ENCODE measurements at regions not wholly inside any gene's neighbourhood (a gene's known extent, or its start where the extent isn't known, plus 50 kb on each side); places are given as distances from the start of the nearest gene placed in this dataset.
"Not testable (repeated sequence)": the region's sequence is repeated elsewhere in the genome, so short reads cannot be mapped to it uniquely, and the experiment has no call there.

GRCh38 chrX:1700757-1701156 lies 85.9 kb downstream of the ASMT start:
- no peaks in the 10 kb centered on the region for H3K4me1 ChIP-seq (ENCODE audit: insufficient read depth, low read length, poor library complexity, severe bottlenecking)
- H3K9me3 ChIP-seq (ENCODE audit: insufficient read depth, low read depth, low read length), result no peaks in the 10 kb centered on the region
- no peaks in the 10 kb centered on the region for H3K79me2 ChIP-seq (ENCODE audit: insufficient read depth, low read length)
- no peaks in the 10 kb centered on the region for H3K36me3 ChIP-seq (ENCODE audit: insufficient read depth, low read length)
- no peaks in the 10 kb centered on the region for H3K27me3 ChIP-seq (ENCODE audit: insufficient read depth, low read length, poor library complexity, severe bottlenecking)
- TF ChIP-seq EZH2phosphoT487 (IDR thresholded peaks at IDR 0.05; ENCODE audit: borderline replicate concordance) (no peak), CTCF (conservative IDR thresholded peaks at IDR 0.05; ENCODE audit: low read length) (no peak)
- H3K9ac ChIP-seq (ENCODE audit: low read depth, low read length, poor library complexity, severe bottlenecking), result no peak overlapping the region
- H2AFZ ChIP-seq (ENCODE audit: low read length), result no peak overlapping the region
- no peaks in the 10 kb centered on the region for H4K20me1 ChIP-seq (ENCODE audit: insufficient read depth, low read length, poor library complexity, severe bottlenecking)
- H3K4me2 ChIP-seq (ENCODE audit: low read depth, low read length, poor library complexity, severe bottlenecking), result no peak overlapping the region
- no peaks in the 10 kb centered on the region for H3K9me2 ChIP-seq (replicated peaks; ENCODE audit: low read depth, low read length)
- H3K4me3 ChIP-seq (ENCODE audit: low read length, poor library complexity, severe bottlenecking), result no peak overlapping the region
- no peaks in the 10 kb centered on the region for H3F3A ChIP-seq (ENCODE audit: low read depth)

GRCh38 chrX:1701396-1701901 lies 86.6 kb downstream of the ASMT start:
- H3K27me3 ChIP-seq (ENCODE audit: insufficient read depth, low read length, poor library complexity, severe bottlenecking); H3K9me3 ChIP-seq (ENCODE audit: insufficient read depth, low read depth, low read length); H3K79me2 ChIP-seq (ENCODE audit: insufficient read depth, low read length); H3K4me2 ChIP-seq (ENCODE audit: low read depth, low read length, poor library complexity, severe bottlenecking); H3K36me3 ChIP-seq (ENCODE audit: insufficient read depth, low read length); H4K20me1 ChIP-seq (ENCODE audit: insufficient read depth, low read length, poor library complexity, severe bottlenecking); H3K4me1 ChIP-seq (ENCODE audit: insufficient read depth, low read length, poor library complexity, severe bottlenecking); H3K9me2 ChIP-seq (replicated peaks; ENCODE audit: low read depth, low read length); H3K9ac ChIP-seq (ENCODE audit: low read depth, low read length, poor library complexity, severe bottlenecking); H3F3A ChIP-seq (ENCODE audit: low read depth); H3K4me3 ChIP-seq (ENCODE audit: low read length, poor library complexity, severe bottlenecking); H2AFZ ChIP-seq (ENCODE audit: low read length): not testable (repeated sequence)

GRCh38 chrX:1702142-1702541 lies 87.3 kb downstream of the ASMT start:
- H3K9ac ChIP-seq (ENCODE audit: low read depth, low read length, poor library complexity, severe bottlenecking); H3K4me3 ChIP-seq (ENCODE audit: low read length, poor library complexity, severe bottlenecking); H3K9me2 ChIP-seq (replicated peaks; ENCODE audit: low read depth, low read length); H3K9me3 ChIP-seq (ENCODE audit: insufficient read depth, low read depth, low read length); H3F3A ChIP-seq (ENCODE audit: low read depth); H3K36me3 ChIP-seq (ENCODE audit: insufficient read depth, low read length); H2AFZ ChIP-seq (ENCODE audit: low read length); H3K79me2 ChIP-seq (ENCODE audit: insufficient read depth, low read length); H3K4me2 ChIP-seq (ENCODE audit: low read depth, low read length, poor library complexity, severe bottlenecking); H4K20me1 ChIP-seq (ENCODE audit: insufficient read depth, low read length, poor library complexity, severe bottlenecking); H3K4me1 ChIP-seq (ENCODE audit: insufficient read depth, low read length, poor library complexity, severe bottlenecking); H3K27me3 ChIP-seq (ENCODE audit: insufficient read depth, low read length, poor library complexity, severe bottlenecking): not testable (repeated sequence)

- H3K9me2 ChIP-seq (replicated peaks; ENCODE audit: low read depth, low read length); H3K79me2 ChIP-seq (ENCODE audit: insufficient read depth, low read length); H2AFZ ChIP-seq (ENCODE audit: low read length); H3F3A ChIP-seq (ENCODE audit: low read depth); H3K9ac ChIP-seq (ENCODE audit: low read depth, low read length, poor library complexity, severe bottlenecking); H3K27me3 ChIP-seq (ENCODE audit: insufficient read depth, low read length, poor library complexity, severe bottlenecking); H3K9me3 ChIP-seq (ENCODE audit: insufficient read depth, low read depth, low read length); H3K36me3 ChIP-seq (ENCODE audit: insufficient read depth, low read length); H4K20me1 ChIP-seq (ENCODE audit: insufficient read depth, low read length, poor library complexity, severe bottlenecking); H3K4me1 ChIP-seq (ENCODE audit: insufficient read depth, low read length, poor library complexity, severe bottlenecking); H3K4me2 ChIP-seq (ENCODE audit: low read depth, low read length, poor library complexity, severe bottlenecking); H3K4me3 ChIP-seq (ENCODE audit: low read length, poor library complexity, severe bottlenecking): not testable (repeated sequence)
Observed at GRCh38 chrX:1702557-1702956, 87.7 kb downstream of the ASMT start.

- not testable (repeated sequence) for H2AFZ ChIP-seq (ENCODE audit: low read length); H3K9me2 ChIP-seq (replicated peaks; ENCODE audit: low read depth, low read length); H3K36me3 ChIP-seq (ENCODE audit: insufficient read depth, low read length); H3K4me1 ChIP-seq (ENCODE audit: insufficient read depth, low read length, poor library complexity, severe bottlenecking); H3K9me3 ChIP-seq (ENCODE audit: insufficient read depth, low read depth, low read length); H3K27me3 ChIP-seq (ENCODE audit: insufficient read depth, low read length, poor library complexity, severe bottlenecking); H3K4me2 ChIP-seq (ENCODE audit: low read depth, low read length, poor library complexity, severe bottlenecking); H3K79me2 ChIP-seq (ENCODE audit: insufficient read depth, low read length); H3K4me3 ChIP-seq (ENCODE audit: low read length, poor library complexity, severe bottlenecking); H3F3A ChIP-seq (ENCODE audit: low read depth); H3K9ac ChIP-seq (ENCODE audit: low read depth, low read length, poor library complexity, severe bottlenecking); H4K20me1 ChIP-seq (ENCODE audit: insufficient read depth, low read length, poor library complexity, severe bottlenecking)
Observed at GRCh38 chrX:1709277-1709676, 94.4 kb downstream of the ASMT start.

Data from Loucy (cell line).